Renal pelvis (tissue), 1 donor: ENCODE measurements at regions not wholly inside any gene's neighbourhood (a gene's known extent, or its start where the extent isn't known, plus 50 kb on each side); places are given as distances from the start of the nearest gene placed in this dataset.

Experiments used
- DNase-seq: peaks from one replicate; pipeline ENCODE4 v3.0.0-alpha.2; 2013

DNA sequence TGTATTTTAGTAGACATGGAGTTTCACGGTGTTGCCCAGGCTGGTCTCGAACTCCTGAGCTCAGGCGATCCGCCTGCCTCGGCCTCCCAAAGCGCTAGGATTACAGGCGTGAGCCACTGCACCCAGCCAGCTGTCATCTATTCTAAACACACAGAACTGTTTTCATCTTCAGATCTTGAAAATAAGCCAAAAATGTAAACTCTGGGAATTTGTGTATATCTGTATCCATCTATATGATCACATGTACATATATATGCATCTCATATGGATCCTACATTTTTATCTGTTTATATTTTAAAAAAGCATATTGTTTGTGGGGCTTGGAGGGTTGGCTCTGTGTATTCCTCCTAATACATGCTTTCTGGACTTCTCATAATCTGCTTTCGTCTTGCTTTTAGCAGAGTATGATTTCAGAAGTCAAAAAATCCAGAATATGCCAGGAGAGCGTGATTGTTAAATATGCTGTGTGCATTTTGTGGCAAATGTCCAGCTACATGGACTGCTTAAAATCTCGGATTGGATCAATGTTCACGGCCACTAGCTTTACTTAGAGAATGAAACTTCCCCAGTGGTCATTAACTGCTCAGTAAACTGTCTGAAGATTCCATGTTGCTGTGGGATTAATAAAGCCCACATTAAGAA is 274.4 kb upstream of the IRX1 start:
- DNase-seq = no peak

DNA sequence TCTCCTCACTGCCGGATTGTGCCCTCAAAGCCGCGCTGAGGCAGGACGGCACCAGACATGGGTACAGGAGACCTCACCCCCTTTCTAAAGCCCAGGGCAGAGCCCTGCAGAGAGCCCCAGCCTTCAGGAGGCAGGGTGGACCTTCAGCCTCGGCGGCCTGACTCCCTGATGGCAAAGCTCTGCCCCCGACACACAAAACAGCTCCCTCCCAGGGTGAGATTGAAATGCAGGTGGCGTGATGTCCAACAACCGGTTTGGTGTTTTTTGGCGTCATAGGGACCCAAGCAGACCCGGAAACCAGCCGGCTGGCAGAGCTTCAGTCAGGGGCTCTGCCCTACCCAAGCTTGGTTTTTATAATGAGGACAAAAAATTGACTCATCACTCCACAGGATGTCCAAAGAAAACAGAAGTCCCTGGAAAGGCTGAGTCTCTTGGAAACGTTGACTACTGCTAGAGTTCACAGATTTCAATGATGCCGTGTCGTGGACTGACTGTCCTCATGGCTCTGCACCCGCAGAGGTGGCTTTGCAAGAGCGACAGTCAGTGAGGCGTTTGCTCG is 275.2 kb upstream of the IRX1 start:
- DNase-seq = no peak

DNA sequence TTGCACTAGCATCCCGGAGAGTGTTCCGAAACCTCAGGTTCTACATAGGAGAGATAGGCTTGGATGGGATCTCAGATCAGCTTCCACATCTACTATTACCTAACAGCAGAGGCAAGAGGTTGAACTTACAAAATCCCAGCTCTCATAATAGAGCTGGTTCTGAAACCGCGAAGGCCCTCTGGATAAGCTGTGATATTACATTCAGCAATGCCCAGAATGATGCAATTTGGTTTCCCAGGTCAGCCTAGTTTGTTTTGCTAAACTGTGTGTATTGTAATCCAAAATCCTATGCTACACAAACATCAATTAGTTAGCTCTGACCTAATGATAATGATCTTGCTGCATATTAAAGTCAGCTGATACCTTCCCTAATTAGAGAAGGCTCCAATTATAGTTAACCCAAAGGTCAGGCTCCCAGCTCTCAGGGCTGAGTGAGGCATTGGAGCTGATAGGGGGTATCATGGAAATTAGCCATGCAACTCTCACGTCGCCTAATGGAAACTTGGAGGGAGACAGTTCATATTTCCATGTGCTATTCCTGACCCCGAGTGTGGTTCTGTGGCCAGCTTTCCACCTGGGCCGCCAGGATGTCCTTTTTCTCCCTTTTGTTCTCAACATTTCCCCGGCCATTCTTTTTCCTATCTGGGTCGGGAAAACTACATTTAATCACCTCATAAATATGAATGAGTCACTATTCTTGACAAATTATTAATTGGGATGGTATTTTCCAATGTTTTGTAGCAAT is 278.4 kb upstream of the IRX1 start:
- no peak for DNase-seq

DNA sequence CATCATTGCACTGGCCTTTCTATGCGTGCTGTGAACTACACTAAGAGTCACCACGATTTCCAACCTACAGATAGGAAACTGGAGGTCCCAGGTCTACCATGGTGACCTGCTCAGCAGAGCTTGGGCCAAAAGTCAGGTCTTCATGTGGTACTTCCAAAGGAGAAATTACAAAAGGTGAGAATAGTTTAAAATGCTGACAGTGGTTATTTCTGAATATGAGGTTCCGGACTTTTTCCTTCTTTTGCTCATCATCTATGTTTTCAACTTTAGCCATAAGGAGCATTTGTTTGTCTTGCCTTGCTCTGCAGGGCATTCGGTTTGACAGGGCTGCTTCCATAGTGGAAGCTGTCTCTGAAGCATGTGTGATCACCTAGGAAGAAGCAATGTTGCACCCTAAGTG is 282.1 kb upstream of the IRX1 start:
- no peak for DNase-seq

DNA sequence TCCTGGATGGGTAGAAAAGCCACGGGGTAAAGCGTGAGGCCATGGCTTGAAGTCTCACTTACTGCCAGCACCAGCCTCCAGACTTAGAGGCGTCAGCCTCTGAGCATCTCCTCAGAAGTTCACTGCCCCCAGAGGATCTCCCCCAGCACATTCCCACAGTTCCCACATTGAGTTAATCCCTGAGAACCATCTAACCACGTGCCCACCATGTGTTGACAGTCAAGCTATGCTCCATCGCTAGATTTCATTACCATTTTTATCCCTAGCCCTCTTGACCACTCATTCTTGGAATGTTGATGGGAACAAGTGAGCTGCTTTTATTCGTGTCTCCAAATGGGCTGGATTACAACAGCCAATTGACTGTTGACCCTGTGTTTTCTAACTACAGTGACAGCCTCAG is 283.3 kb upstream of the IRX1 start:
- DNase-seq = no peak

DNA sequence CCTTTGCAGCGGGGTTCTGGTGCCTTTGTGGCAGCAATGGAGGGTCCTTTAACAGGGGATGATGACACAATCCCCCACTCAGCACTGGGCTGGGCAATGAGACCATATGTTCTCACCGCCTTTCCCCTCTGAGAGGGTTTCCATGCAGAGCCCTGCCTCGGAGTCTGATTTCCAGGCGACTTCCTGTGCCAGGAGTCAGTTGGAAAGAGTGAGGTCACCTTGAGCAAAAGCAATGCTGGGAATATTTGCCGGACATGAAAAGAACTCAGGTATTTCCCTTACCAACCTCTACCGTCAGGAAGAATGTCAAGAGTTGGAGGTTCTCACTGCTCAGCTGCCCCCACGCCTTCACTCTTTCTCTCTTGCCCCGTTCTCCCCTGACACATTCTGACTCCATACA is 284.2 kb upstream of the IRX1 start:
- DNase-seq = peak; percentile 27

DNA sequence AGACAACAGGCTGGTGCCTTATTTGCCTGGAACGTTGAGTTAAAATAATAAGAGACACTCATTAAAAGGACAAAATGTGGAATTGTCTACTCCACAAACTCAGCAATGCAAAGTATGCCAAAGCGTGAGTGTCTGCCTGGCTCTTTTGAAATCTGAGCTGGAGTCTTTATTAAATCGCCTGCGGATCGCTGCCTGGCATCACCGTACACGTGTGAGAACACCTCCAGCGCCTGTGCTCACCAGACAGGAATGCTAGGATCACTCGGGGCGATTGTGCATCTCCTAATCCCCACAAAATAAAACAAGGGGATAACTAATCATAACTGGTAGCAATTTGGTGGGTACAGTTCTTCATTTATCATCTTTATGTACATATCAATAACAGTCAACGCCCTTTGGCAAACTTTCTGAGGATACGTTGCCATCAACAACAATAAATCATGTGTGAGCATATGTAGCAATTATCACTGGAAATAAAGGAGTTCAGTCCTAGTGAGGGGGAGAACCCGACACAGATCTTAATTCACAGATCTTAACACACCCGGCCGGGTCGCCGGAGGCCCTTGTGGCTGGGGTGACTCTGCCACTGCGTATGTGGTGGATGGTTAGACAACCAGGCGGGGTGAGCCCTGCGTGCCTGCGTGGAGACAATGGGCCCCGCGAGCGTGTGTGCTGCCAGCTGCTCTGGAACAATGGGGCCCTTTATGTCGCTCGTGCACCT is 284.9 kb upstream of the IRX1 start:
- peak; percentile 78 for DNase-seq

DNA sequence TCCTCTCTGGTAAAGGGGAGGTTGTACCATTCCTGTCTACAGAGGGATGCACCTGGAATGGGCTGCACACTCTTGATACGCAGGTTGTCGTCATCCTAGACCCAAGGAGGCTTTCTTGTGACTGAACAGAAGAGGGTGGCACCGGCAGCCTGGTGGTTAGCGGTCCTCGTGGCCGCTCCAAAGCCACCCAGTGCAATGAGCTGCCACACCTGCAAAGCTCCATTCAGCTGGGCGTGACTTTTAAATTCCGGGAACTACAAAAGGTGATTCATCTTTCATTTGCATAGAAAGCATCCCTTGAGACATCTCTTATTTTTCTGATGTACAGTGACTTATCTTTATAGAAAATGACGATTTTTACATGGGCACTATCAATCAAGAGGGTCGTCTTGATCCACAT is 286.1 kb upstream of the IRX1 start:
- no peak for DNase-seq

DNA sequence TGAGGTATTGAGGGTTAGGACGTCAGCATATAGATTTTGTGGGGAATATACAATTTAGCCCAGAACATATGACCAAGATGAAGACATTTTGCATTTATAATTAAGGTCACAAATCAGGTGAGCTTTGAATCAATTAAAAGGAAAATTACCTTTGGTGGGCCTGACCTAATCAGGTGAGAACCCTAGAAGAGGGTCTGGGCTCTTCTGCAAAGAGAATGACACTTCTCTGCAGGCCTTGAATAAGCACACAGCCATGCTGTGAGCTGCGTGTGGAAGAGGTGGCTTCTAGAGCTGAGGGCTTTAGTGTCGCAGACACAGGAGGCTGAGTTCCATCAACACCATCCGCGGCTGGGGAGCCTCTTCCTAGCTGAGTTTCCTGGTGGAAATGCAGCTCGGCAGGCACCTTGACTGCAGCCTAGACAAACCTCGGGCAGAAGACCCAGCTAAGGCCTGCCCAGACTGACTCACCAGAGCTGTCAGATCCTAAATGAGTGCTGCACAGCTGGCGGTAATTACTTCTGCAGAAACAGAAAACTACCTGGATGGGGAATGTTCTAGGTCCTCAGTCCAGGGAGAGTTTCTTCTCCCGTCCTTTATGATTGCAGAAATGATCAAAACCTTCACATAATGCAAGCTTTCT is 287.5 kb upstream of the IRX1 start:
- no peak for DNase-seq

DNA sequence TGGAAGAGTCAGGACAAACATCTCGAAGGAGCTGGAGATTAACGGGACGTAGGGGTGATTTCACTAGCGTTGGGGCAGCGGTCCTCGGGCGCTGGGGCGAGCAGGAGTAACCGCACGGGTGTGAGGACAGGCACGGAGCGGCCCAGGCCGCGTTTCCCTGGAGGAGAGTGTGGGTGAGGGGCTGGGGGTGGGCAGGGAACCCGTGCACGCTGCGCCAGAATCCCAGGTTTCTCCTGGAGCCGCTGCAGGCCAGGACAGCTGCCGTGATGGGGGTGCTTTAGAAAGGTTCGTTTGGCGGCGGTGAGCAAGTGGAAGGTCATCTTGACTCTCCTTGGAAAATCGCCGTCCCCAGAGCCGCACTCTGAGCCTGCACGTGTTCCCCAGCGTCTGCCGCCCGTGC is 290.2 kb upstream of the IRX1 start:
- DNase-seq = no peak

DNA sequence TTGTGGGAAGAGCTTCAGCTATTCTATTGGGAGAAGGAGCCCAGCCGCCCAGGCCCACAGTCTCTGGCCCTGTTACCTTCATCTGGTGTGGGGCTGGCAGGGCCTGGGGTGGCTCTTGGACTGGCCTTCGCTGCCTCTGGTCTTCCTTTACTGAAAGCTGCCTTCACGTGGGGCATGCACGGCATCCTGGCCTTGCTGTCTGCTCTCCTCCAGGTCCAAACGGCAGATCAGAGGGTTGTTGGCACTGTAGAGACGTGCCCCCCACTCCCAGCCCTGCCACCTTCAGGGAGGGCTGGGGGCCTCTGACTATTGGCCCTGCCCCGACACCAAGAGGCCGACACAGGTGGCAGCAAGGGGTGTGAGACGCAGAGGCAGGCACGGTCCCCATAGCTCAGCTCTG is 291.3 kb upstream of the IRX1 start:
- no peak for DNase-seq

DNA sequence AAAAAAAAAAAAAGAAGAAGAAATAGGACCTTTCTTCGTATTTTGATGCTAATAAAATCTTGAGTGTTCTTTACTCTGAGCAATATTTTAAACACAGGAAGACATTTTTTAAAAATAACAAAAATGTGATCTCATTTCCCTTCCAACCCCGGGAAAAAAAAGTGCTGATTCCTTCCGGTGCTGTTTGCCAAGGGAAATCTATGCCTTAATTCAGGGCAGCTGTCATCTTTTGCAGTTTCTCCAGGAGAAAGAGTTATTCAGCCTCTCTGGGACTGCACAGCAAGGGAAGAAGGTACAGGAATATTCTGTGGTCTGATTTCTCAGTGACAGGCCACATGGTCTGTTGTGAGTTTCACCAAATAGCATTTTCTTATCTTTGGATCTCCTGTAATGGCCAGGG is 291.9 kb upstream of the IRX1 start:
- DNase-seq = peak; percentile 65

DNA sequence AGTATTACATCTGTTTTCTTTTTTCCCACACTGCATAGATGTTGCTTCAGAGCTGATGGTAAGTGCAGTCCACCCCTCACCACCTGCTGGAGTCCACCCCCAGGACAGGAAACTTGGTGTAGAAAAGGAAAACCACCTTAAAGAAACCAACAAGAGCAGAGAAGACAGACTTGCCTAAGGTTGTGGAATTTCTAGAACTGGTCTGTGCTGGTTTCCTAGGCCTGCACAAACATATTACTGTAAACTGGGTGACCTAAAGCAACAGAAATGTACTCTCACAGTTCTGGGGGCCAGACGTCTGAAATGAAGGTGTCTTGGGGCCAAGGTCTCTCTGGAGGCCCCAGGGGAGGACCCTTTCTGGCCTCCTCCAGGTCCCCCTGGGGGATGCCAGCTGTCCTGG is 293.4 kb upstream of the IRX1 start:
- DNase-seq = peak; percentile 20

DNA sequence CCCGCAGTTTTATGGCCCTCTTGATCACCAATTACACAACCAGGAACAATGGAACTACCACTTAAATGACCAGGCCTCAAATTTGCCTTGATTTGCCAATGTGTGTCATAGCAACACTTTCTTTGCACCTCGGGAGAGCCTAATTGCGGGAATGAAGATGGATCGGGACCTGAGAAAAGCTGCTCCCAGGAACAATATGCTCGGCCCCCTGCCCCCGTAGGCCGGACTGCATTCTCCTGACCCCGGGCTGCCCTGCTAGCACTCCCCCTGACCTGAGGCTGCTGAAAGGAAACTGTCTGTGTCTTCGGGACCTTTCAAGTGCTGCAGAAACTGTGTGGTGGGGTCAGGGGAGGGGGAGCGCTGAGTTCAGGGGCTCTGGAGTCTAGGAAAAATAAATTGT is 294.3 kb upstream of the IRX1 start:
- no peak for DNase-seq

DNA sequence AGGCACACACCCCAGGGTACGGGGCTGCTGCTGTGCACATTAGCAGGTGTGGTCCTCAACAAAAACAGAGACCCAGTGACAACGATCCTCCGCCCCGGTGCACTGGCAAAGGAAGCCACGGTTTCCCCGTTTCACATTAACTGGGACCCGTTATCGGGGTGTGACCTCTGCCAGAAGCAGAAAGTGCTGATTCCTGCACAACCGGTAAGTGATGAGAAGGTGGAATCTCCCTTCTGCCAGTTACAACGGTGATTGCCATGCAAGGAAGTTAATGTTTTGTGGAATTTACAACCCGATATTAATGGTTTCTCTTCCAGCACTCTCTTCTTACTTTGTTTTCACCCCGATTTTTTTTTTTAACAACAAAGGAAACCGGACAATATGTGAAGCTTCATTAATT is 294.9 kb upstream of the IRX1 start:
- peak; percentile 27 for DNase-seq

DNA sequence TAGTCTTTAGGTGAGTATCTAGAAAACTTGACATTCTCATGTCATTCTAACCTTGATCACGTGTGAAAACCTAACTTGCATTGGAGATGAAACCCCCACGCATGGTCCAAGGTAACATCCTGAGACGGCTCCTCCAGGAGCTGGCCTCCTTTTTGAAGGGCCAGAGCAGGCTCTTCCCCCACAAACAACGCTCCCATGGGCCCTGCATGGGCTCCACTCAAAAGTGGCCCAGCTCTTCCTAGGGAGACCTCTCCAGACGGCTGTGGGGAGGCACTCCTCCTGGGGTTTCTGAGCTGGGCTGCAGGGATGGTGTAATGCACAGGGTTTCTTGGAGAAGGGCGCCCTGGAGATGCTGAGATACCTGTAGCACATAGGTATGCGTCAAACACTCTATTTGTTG is 296.2 kb upstream of the IRX1 start:
- DNase-seq = no peak

DNA sequence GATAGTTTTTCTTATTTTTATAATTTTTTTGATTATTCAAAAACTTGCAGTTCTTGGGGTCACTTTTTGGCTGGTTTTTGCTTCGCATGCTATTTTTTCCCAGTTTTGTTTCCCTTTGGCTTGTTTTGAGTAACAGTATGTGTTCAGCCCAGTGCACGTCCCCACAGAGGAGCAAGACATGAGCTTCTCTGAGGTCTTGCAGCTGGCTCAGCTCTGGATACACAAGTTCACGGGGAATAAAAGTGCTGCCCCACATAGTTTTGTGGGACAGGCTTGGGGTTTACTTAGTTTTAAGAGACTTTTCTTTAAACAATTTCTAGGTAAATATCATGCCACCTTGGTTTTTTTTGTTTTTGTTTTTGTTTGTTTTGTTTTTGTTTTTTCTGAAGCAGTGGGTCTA is 297.8 kb upstream of the IRX1 start:
- no peak for DNase-seq

DNA sequence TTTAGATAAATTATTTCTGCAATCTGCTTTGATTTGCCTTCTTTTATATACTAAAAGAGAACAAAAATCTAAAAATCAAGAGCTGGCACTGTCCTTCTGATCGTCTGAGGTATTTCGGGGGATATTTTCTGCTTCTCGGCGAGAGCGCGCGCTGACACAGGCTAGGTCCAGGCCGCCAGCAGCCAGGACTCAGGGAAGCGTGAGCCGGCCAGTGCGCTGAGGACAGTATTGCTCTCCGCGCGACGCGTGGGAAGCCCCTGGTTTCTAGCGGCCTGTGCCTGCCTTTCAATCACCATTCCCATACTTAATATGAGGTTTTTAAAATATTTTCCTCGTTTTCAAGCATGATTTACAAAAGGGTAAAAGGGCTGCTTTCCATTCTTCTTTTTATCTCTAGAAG is 307.3 kb upstream of the IRX1 start:
- no peak for DNase-seq

DNA sequence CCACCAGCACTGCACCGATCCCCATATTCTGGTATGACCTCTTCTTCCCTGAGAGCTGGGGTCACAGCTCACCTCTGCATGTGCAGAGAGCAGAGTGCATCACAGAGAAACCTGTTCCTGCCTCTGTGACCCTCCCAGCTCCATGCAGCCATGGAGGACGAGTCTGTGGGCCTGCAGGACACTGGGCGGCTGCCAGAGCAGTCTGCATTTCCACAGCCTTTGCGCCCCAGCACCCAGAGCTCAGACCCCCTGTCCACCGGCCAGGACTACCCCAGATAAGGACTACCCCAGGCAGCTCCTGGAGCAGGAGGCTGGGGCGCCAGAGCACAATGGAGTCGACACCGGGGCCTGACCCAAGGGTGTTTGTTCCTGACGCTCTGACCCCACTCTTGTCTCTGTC is 308.1 kb upstream of the IRX1 start:
- DNase-seq = no peak

DNA sequence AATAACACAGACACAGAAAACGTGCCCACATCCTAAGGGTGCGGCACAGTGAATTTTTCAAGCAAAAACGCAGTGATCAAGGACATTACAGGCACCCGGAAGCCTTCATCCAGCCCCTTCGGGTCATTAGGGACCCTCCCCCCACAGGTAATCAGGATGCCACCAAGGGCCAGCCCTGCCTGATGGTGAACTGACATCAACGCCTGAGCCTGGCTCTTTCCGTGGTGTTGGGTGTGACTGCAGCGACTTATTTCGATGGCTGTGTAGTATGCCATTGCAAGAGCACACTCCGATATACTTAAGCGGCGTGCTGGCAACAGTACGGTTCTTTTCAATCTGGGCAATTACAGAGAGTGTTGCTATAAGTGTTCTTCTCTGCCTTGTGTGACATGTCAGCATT is 310.0 kb upstream of the IRX1 start:
- DNase-seq = no peak

DNA sequence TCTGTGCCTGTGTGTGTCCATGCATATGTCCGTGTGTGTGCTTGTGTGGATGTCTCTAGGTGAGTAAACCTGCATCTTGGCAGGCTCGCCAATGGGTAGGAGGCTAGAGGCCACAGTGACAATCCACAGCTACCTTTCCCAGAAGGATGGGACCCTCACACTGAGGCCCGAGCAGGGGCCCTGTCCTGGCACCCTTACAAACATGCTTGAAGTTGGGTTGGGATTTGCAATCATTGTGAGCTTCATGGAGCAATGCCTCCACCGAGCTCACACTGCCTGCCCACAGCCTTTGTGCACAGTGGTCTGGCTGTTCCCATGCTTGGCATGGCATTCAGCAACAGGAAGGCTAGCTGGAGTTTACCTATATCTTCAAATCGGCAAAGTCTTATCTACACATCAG is 311.1 kb upstream of the IRX1 start:
- DNase-seq = no peak

DNA sequence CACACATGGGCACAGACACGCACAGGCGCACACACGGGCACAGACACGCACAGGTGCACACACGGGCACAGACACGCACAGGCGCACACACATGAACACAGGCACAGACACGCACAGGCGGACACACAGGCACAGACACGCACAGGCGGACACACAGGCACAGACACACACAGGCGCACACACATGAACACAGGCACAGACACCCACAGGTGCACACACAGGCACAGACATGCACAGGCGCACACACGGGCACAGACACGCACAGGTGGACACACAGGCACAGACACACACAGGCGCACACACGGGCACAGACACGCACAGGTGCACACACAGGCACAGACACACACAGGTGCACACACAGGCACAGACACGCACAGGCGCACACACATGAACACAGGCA is 312.8 kb upstream of the IRX1 start:
- DNase-seq = no peak

DNA sequence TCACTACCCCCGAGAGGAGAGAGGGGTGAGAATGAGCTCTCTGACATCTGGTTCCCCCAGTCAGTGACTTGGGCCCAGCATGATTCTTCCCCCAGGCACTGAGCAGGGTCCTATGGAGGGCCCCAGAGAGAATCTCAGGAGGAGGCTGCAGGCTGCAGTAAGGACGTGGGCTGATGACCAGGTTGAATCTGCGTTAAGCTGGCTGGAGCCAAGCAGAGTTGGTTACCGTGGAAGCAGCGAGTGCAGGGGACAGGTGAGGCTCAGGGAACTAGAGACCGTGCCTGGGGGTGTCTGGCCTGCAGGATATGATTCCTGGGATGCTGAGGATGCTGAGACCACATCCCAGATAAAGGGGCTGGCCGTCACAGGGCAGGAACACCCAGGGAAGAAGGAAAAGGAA is 314.3 kb upstream of the IRX1 start:
- no peak for DNase-seq
